K562 (cell line): ENCODE measurements at regions not wholly inside any gene's neighbourhood (a gene's known extent, or its start where the extent isn't known, plus 50 kb on each side); places are given as distances from the start of the nearest gene placed in this dataset.

Experiments
- ATAC-seq: fragments of 200-7000 bp; cut with Tn5 transposase; 3 replicates; pipeline ENCODE4 v1.9.1; 2020; ENCODE audit warnings: moderate library complexity
- BruUV-seq: library from RNA; stranded (reverse); fragments of 400-500 nt; replicated peaks from 2 replicates; lab custom pipeline; 2021; lab: Mats Ljungman, UMichigan
- CTCF ChIA-PET: fragments of 300-600 bp; formaldehyde crosslinking; extraction: SDS; loops from one replicate; lab custom pipeline; 2021; ENCODE audit warnings: low intra/inter-chr PET ratio; lab: Yijun Ruan, JAX
- POLR2A ChIA-PET: fragments of 300-600, 350-650 bp; sonication (Branson Sonifier 250); formaldehyde crosslinking; extraction: SDS; loops from one replicate; lab custom pipeline; 2021; ENCODE audit warnings: antibody characterized with exemption, inconsistent platforms; lab: Yijun Ruan, JAX
- DNase-seq, 4 experiments: peaks; one replicate each; pipeline versions ENCODE4 v3.0.0 to v3.0.0-alpha.2; 2011 to 2018; ENCODE audit warnings: low spot score in 3 of 4, mixed read lengths in 3 of 4; ENCODE audit errors: extremely low read depth in 1 of 4
- FAIRE-seq: peaks from 2 replicates; lab custom pipeline; 2011; peaks lifted over from hg19 to GRCh38; lab: Jason Lieb, UNC
- H2AFZ ChIP-seq: 2 replicates; pipeline ENCODE4 v1.6.0; 2011; ENCODE audit warnings: low read depth, low read length, control low read depth, inconsistent platforms
- H3K27ac ChIP-seq: fragments of 200-600 bp; 3 replicates; pipeline ENCODE4 v1.8.0; 2011; ENCODE audit warnings: low read depth, mild to moderate bottlenecking, control low read depth, inconsistent platforms, low read length, moderate library complexity, mixed read lengths; ENCODE audit errors: extremely low read depth
- H3K27me3 ChIP-seq, 2 experiments: fragments of 300-600 bp in 1 of 2; 2 replicates in 1 of 2; 3 replicates in 1 of 2; pipeline versions ENCODE4 v1.6.0 to v1.8.0; 2011; ENCODE audit warnings: inconsistent platforms in 2 of 2, low read length in 2 of 2, mild to moderate bottlenecking in 1 of 2, mixed read lengths in 1 of 2, moderate library complexity in 1 of 2; ENCODE audit not compliant: control insufficient read depth in 2 of 2, insufficient read depth in 2 of 2
- H3K36me3 ChIP-seq: fragments of 300-600 bp; 3 replicates; pipeline ENCODE4 v1.8.0; 2011; ENCODE audit warnings: mild to moderate bottlenecking, low read length, inconsistent platforms; ENCODE audit not compliant: control insufficient read depth, insufficient read depth
- H3K4me1 ChIP-seq, 2 experiments: fragments of 200-600 bp in 1 of 2; replicated peaks in 1 of 2; 2 replicates in 1 of 2; 3 replicates in 1 of 2; pipeline versions ENCODE4 v1.5.1 to v1.8.0; 2011; ENCODE audit warnings: inconsistent platforms in 2 of 2, low read length in 2 of 2, mild to moderate bottlenecking in 1 of 2, mixed read lengths in 1 of 2, moderate library complexity in 1 of 2; ENCODE audit not compliant: control insufficient read depth in 2 of 2, insufficient read depth in 2 of 2
- H3K4me2 ChIP-seq: 2 replicates; pipeline ENCODE4 v1.6.1; 2011; ENCODE audit warnings: low read length, control low read depth, inconsistent platforms, mixed read lengths; ENCODE audit not compliant: insufficient read depth
- H3K4me3 ChIP-seq: fragments of 200-600 bp; sonication (generic), shearing (Covaris generic); 2 replicates; pipeline ENCODE4 v1.5.1; 2016; ENCODE audit warnings: control low read depth, inconsistent platforms
- H3K79me2 ChIP-seq: fragments of 200-600 bp; 3 replicates; pipeline ENCODE4 v1.8.0; 2011; ENCODE audit warnings: low read length, inconsistent platforms; ENCODE audit not compliant: control insufficient read depth, insufficient read depth
- H3K9ac ChIP-seq, 2 experiments: 2 replicates each; pipeline versions ENCODE4 v1.6.0 to v1.6.1; 2011; ENCODE audit warnings: low read depth in 2 of 2, low read length in 2 of 2, control low read depth in 1 of 2, inconsistent platforms in 1 of 2, mild to moderate bottlenecking in 1 of 2, mixed read lengths in 1 of 2; ENCODE audit not compliant: insufficient read depth in 1 of 2
- H3K9me1 ChIP-seq: one replicate; pipeline ENCODE4 v1.6.0; 2011; ENCODE audit warnings: inconsistent platforms, mild to moderate bottlenecking, low read length, moderate library complexity; ENCODE audit not compliant: control insufficient read depth, insufficient read depth
- H3K9me3 ChIP-seq: replicated peaks from 2 replicates; pipeline ENCODE4 v1.5.1; 2011; ENCODE audit warnings: low read depth, low read length, inconsistent platforms; ENCODE audit not compliant: control insufficient read depth, insufficient read depth
- H4K20me1 ChIP-seq: replicated peaks from 2 replicates; pipeline ENCODE4 v1.6.1; 2011; ENCODE audit warnings: low read length, inconsistent platforms, mixed read lengths; ENCODE audit not compliant: control insufficient read depth, insufficient read depth
- BRCA1 ChIP-seq, 2 experiments: fragments of 450-650 bp in 1 of 2; sonication (generic) in 1 of 2; formaldehyde crosslinking in 1 of 2; IDR thresholded peaks; 2 replicates each; pipeline versions ENCODE4 v1.5.0 to v1.6.1; 2017 to 2020; ENCODE audit warnings: mild to moderate bottlenecking in 1 of 2, missing genetic modification reagents in 1 of 2
- CAMTA2 ChIP-seq: fragments of 250-450 bp; sonication (Bioruptor Pico); conservative IDR thresholded peaks from 2 replicates; pipeline ENCODE4 v1.5.1; 2022
- HLTF ChIP-seq: fragments of 450-650 bp; IDR thresholded peaks from 2 replicates; pipeline ENCODE4 v1.6.1; 2016
- ILK ChIP-seq: fragments of 450-650 bp; IDR thresholded peaks from 2 replicates; pipeline ENCODE4 v1.6.1; 2016; ENCODE audit warnings: missing genetic modification characterization, low read depth, mild to moderate bottlenecking, missing compliant biosample characterization, moderate library complexity, borderline replicate concordance
- MYBL2 ChIP-seq, 2 experiments: fragments of 450-650 bp in 1 of 2; sonication (generic) in 1 of 2; formaldehyde crosslinking in 1 of 2; IDR thresholded peaks; 2 replicates each; pipeline versions ENCODE4 v1.6.1 to v1.8.1; 2017 to 2022; ENCODE audit warnings: borderline replicate concordance in 1 of 2, inconsistent platforms in 1 of 2, low read depth in 1 of 2, mild to moderate bottlenecking in 1 of 2, missing genetic modification reagents in 1 of 2, moderate library complexity in 1 of 2
- RFX1 ChIP-seq: fragments of 450-650 bp; IDR thresholded peaks from 2 replicates; pipeline ENCODE4 v1.6.1; 2016; ENCODE audit warnings: mild to moderate bottlenecking, moderate library complexity
- ZEB2 ChIP-seq: fragments of 450-650 bp; IDR thresholded peaks from 2 replicates; pipeline ENCODE4 v1.6.1; 2016
- WGBS: fragments of 100-300 bp; shearing (Covaris generic); methylation state at CpG from one replicate; pipeline ENCODE4 v1.1.6; 2016; ENCODE audit warnings: low coverage, mixed read lengths; ENCODE audit not compliant: insufficient coverage; ENCODE audit errors: missing lambda C conversion rate; 5-methylcytosine and 5-hydroxymethylcytosine counted together
- in situ Hi-C: fragments of 300-500 bp; cut with MboI; formaldehyde crosslinking; loops from 4 replicates; pipeline ENCODE4 v1.15.0; 2018; ENCODE audit warnings: inconsistent platforms, mixed read lengths
- intact Hi-C: fragments of 100-400 bp; cut with micrococcal nuclease; formaldehyde crosslinking; loops from 2 replicates; pipeline ENCODE4 v1.14.2; 2022

- no peak for ATAC-seq
- POLR2A ChIA-PET: no interaction called here
- no TSS peak for BruUV-seq
Observed at GRCh38 chr9:79255651-79256260, 316.0 kb upstream of the TLE4 start.

GRCh38 chr9:79256691-79257213 lies 315.0 kb upstream of the TLE4 start:
- ChIA-PET CTCF (no interaction called here), POLR2A (no interaction called here)
- no TSS peak for BruUV-seq
- ATAC-seq (no peak), DNase-seq (no peak), FAIRE-seq (no peak)
- no peaks in the 10 kb centered on the region for H3K9me1 ChIP-seq
- no peak overlapping the region for H3K4me2 ChIP-seq
- TF ChIP-seq BRCA1 (IDR thresholded peaks at IDR 0.05) (peak; percentile 60; the same call in 1 of the 2 replicates), BRCA1 (CRISPR knock-in tag; IDR thresholded peaks at IDR 0.05) (no peak), RFX1 (no peak)
- H3K36me3 ChIP-seq: no peaks in the 10 kb centered on the region
- H3K4me1 ChIP-seq: no peaks in the 10 kb centered on the region
- no peak overlapping the region for H3K27ac ChIP-seq
- H3K9me3 ChIP-seq: no peaks in the 10 kb centered on the region
- intact Hi-C loops: no loop called here
- no peak overlapping the region for H2AFZ ChIP-seq
- H3K27me3 ChIP-seq: no peaks in the 10 kb centered on the region
- no peak overlapping the region for H3K4me3 ChIP-seq
- 6% methylated on average over 14 of the region's 15 CpGs for WGBS
- no peak overlapping the region for H3K9ac ChIP-seq
- H4K20me1 ChIP-seq: no peaks in the 10 kb centered on the region
- H3K79me2 ChIP-seq: no peaks in the 10 kb centered on the region
- in situ Hi-C loops: no loop called here

More at GRCh38 chr9:79255651-79256260, 316.0 kb upstream of the TLE4 start:
- Histone ChIP-seq H3K36me3 (no peaks in the 10 kb centered on the region), H3K4me1 (no peaks in the 10 kb centered on the region), H3K9me1 (no peaks in the 10 kb centered on the region), H3K9ac (no peak overlapping the region), H2AFZ (no peak overlapping the region), H3K4me3 (no peak overlapping the region), H3K27ac (no peak overlapping the region), H4K20me1 (no peaks in the 10 kb centered on the region), H3K4me2 (no peak overlapping the region), H3K9me3 (no peaks in the 10 kb centered on the region), H3K27me3 (no peaks in the 10 kb centered on the region), H3K79me2 (no peaks in the 10 kb centered on the region)
- WGBS: 0% methylated on average over 8 of the region's 10 CpGs
- FAIRE-seq (no peak), DNase-seq (no peak)
- TF ChIP-seq ILK (tag) (no peak), HLTF (no peak), ZEB2 (no peak), MYBL2 (IDR thresholded peaks at IDR 0.05; ENCODE audit: low read depth) (no peak), MYBL2 (CRISPR knock-in tag; IDR thresholded peaks at IDR 0.05; ENCODE audit: borderline replicate concordance) (no peak), CAMTA2 (CRISPR knock-in tag) (no peak)
- intact Hi-C loops: no loop called here
- in situ Hi-C loops: no loop called here
- CTCF ChIA-PET: no interaction called here
